CD4-positive, alpha-beta memory T cell (primary cell): ENCODE measurements at regions not wholly inside any gene's neighbourhood (a gene's known extent, or its start where the extent isn't known, plus 50 kb on each side); places are given as distances from the start of the nearest gene placed in this dataset.

ENCODE experiments used
- CTCF ChIA-PET: fragments of 350-600 bp; sonication (Branson Sonifier 250); formaldehyde crosslinking; loops from one replicate; lab custom pipeline; 2021; ENCODE audit warnings: inconsistent platforms; ENCODE audit not compliant: partially characterized antibody; lab: Charles Lee
- POLR2A ChIA-PET: fragments of 350-600 bp; sonication (Branson Sonifier 250); formaldehyde crosslinking; loops from one replicate; lab custom pipeline; 2021; ENCODE audit not compliant: partially characterized antibody; lab: Charles Lee
- DNase-seq, 5 donors: peaks; one replicate each; pipeline versions ENCODE4 v3.0.0 to v3.0.0-alpha.2; 2020 to 2022; ENCODE audit warnings: mixed read lengths in 1 of 5
- H3K27ac ChIP-seq: one replicate; pipeline ENCODE4 v1.7.0; 2013; ENCODE audit warnings: low read depth, low read length
- H3K27me3 ChIP-seq: 2 replicates; pipeline ENCODE4 v1.7.0; 2013; ENCODE audit warnings: mild to moderate bottlenecking, low read length, moderate library complexity; ENCODE audit not compliant: insufficient read depth
- H3K36me3 ChIP-seq: 2 replicates; pipeline ENCODE4 v1.7.0; 2013; ENCODE audit warnings: mild to moderate bottlenecking, low read length, moderate library complexity; ENCODE audit not compliant: insufficient read depth
- H3K4me1 ChIP-seq: 2 replicates; pipeline ENCODE4 v1.7.0; 2013; ENCODE audit warnings: mild to moderate bottlenecking, low read length, moderate library complexity; ENCODE audit not compliant: insufficient read depth
- H3K4me3 ChIP-seq, 2 donors: one replicate each; pipeline ENCODE4 v1.7.0; 2013; ENCODE audit warnings: low read length in 2 of 2, mild to moderate bottlenecking in 1 of 2
- H3K9me3 ChIP-seq, 2 donors: one replicate each; pipeline ENCODE4 v1.7.0; 2013; ENCODE audit warnings: low read length in 2 of 2, control low read depth in 1 of 2; ENCODE audit not compliant: control insufficient read depth in 1 of 2
- H3K27ac Mint-ChIP-seq, 7 donors: one replicate each; pipeline ENCODE4 v1.8.0; 2020 to 2021; ENCODE audit warnings: mixed read lengths in 7 of 7, mild to moderate bottlenecking in 6 of 7, inconsistent platforms in 3 of 7, moderate library complexity in 3 of 7
- H3K27me3 Mint-ChIP-seq, 2 donors: one replicate each; pipeline ENCODE4 v1.8.0; 2020 to 2021; ENCODE audit warnings: mixed read lengths in 2 of 2
- H3K36me3 Mint-ChIP-seq, 2 donors: one replicate each; pipeline ENCODE4 v1.8.0; 2020 to 2021; ENCODE audit warnings: mixed read lengths in 2 of 2, inconsistent platforms in 1 of 2, mild to moderate bottlenecking in 1 of 2
- H3K4me1 Mint-ChIP-seq, 4 donors: one replicate each; pipeline ENCODE4 v1.8.0; 2020 to 2021; ENCODE audit warnings: mixed read lengths in 4 of 4, mild to moderate bottlenecking in 1 of 4
- H3K4me3 Mint-ChIP-seq, 8 donors: one replicate each; pipeline ENCODE4 v1.8.0; 2020 to 2021; ENCODE audit warnings: mixed read lengths in 8 of 8, mild to moderate bottlenecking in 7 of 8, moderate library complexity in 6 of 8, inconsistent platforms in 3 of 8
- H3K9me3 Mint-ChIP-seq, 8 donors: one replicate each; pipeline ENCODE4 v1.8.0; 2020 to 2021; ENCODE audit warnings: mixed read lengths in 8 of 8, mild to moderate bottlenecking in 5 of 8, inconsistent platforms in 3 of 8, moderate library complexity in 1 of 8
- intact Hi-C: fragments of 100-400 bp; cut with micrococcal nuclease; formaldehyde crosslinking; loops from one replicate; pipeline ENCODE4 v1.15.1; 2023

DNA sequence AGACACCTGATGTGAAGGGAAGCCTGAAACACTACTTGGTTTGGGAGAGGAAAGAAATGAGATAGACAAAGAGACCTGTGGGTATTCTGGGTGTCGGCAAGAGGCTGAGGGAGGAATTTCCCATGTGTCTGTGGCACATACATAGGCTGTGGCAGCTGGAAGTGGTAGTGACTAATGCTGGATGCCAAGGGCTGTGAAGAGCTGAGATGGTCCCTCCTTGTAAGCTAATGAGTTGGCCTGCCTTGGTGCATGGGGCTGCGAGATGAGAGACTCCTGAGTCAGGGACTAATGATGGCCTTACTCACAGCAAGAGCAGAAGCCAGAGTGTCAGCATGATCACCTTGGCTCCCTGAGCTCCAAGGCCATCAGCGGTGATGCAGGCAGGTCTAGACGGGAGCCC is 119.0 kb upstream of the EEPD1 start:
- Mint-ChIP-seq H3K4me3 (no peak overlapping the region), H3K27me3 (peaks cover 10 to 15% of the 10 kb centered on the region in 2 donors), H3K36me3 (no peaks in the 10 kb centered on the region), H3K9me3 (peaks cover 0 to 2% (median 0%) of the 10 kb centered on the region in 8 donors), H3K27ac (no peak overlapping the region), H3K4me1 (peaks cover 0 to 14% (median 2%) of the 10 kb centered on the region in 4 donors)
- Histone ChIP-seq H3K27ac (no peak overlapping the region), H3K4me3 (no peak overlapping the region), H3K27me3 (no peaks in the 10 kb centered on the region), H3K9me3 (no peaks in the 10 kb centered on the region), H3K36me3 (no peaks in the 10 kb centered on the region), H3K4me1 (peaks cover 5% of the 10 kb centered on the region)
- DNase-seq = no peak
- intact Hi-C loops = no loop called here
- ChIA-PET POLR2A (no interaction called here), CTCF (no interaction called here)

DNA sequence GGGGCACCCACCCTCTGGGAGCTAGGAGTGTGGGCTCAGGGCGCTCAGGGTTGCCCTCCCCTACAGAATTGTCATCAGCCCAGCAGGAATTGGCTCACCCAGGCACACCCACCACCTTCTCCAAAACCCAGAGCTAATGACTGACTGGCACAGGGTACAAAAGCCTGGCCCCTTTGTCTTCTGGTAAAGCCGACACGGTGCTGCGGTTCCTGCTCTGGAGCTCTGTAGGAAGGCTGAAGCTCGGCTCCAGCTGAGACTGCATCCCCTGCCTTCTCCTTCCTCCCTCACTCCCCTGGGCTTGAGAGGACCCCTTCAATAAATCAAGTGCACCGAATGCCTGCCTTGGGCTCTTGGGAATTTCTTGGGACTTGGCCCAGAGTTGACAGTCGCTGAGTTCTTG is 117.9 kb upstream of the EEPD1 start:
- no peak overlapping the region for H3K27ac Mint-ChIP-seq
- no peak overlapping the region for H3K4me3 ChIP-seq
- no peaks in the 10 kb centered on the region for H3K36me3 ChIP-seq
- H3K27me3 Mint-ChIP-seq = peaks cover 10 to 16% of the 10 kb centered on the region in 2 donors
- peaks cover 1 to 14% (median 3%) of the 10 kb centered on the region in 4 donors for H3K4me1 Mint-ChIP-seq
- H3K27me3 ChIP-seq = no peaks in the 10 kb centered on the region
- no peaks in the 10 kb centered on the region for H3K36me3 Mint-ChIP-seq
- no peak for DNase-seq
- intact Hi-C loops = no loop called here
- peaks cover 0 to 2% (median 0%) of the 10 kb centered on the region in 8 donors for H3K9me3 Mint-ChIP-seq
- ChIA-PET POLR2A (no interaction called here), CTCF (no interaction called here)
- no peak overlapping the region for H3K4me3 Mint-ChIP-seq
- peaks cover 5% of the 10 kb centered on the region for H3K4me1 ChIP-seq
- H3K9me3 ChIP-seq = no peaks in the 10 kb centered on the region
- H3K27ac ChIP-seq = no peak overlapping the region

DNA sequence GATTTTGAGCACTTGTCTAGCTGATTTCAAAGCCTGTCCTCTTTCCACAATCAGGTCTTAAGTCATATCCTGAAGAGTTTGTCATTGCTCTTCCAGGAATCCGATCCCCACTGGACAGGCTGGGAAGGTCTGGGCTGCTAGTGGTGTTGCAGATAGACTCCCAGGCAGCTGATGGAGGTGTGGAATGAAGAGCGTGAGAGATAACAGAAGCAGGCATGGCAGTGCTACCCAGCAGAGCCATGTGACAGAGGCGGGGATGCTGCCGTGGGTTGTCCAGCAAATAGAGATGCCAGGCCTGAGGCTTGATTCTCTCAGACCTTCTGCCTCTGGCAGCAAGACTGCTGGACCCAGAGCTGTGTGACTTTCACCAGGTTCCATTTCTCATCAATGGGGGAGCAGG is 116.5 kb upstream of the EEPD1 start:
- H3K4me3 ChIP-seq = no peak overlapping the region
- Mint-ChIP-seq H3K9me3 (peaks cover 0 to 2% (median 0%) of the 10 kb centered on the region in 8 donors), H3K4me3 (peak overlapping the region in 1 of 8 donors; percentile 11), H3K27me3 (peaks cover 6 to 10% of the 10 kb centered on the region in 2 donors), H3K27ac (peak overlapping the region in 1 of 7 donors; percentile 12), H3K36me3 (no peaks in the 10 kb centered on the region), H3K4me1 (peaks cover 1 to 14% (median 3%) of the 10 kb centered on the region in 4 donors)
- H3K27ac ChIP-seq = no peak overlapping the region
- H3K4me1 ChIP-seq = peaks cover 5% of the 10 kb centered on the region
- H3K27me3 ChIP-seq = no peaks in the 10 kb centered on the region
- DNase-seq = no peak
- H3K36me3 ChIP-seq = no peaks in the 10 kb centered on the region
- intact Hi-C loops = no loop called here
- H3K9me3 ChIP-seq = no peaks in the 10 kb centered on the region
- ChIA-PET CTCF (interaction anchor here (0.8 kb wide), 1 partner anchor 123 kb away, joined by 3 read pairs; no protein-coding TSS in a partner anchor), POLR2A (no interaction called here)

DNA sequence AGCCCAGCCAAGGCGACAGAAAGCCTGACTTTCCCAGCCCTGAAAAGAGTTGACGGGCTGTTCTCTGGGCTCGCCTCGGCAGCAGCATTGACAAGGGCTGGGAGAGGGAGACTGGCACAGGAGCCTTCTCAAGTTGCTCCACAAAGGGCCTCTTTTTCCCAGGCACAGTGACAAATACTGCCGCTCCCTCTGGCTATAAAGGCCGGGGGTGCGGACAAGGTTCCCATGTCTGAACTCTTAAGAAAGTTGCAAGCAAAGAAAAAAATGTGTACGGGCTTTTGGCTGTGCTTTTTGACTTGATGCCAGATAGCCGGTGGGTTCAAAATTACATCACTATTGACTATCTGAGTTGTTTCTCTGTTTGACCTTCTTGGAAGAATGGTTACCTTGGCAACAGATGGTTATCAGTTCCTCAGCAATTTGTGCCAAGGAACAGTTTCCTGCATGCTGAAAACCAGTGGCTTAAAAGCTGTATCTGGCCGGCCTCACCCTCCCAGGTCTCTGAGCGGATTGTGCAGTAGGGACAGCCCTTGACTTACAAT is 115.9 kb upstream of the EEPD1 start:
- H3K27ac ChIP-seq = no peak overlapping the region
- intact Hi-C loops = no loop called here
- Mint-ChIP-seq H3K9me3 (peaks cover 0 to 2% (median 0%) of the 10 kb centered on the region in 8 donors), H3K27ac (peak overlapping the region in 1 of 7 donors; percentile 4), H3K4me3 (peak overlapping the region in 1 of 8 donors; percentile 18), H3K36me3 (no peaks in the 10 kb centered on the region), H3K27me3 (peaks cover 6 to 10% of the 10 kb centered on the region in 2 donors), H3K4me1 (peaks cover 1 to 14% (median 3%) of the 10 kb centered on the region in 4 donors)
- CTCF ChIA-PET = interaction anchor here (0.7 kb wide), 1 partner anchor 282 kb away, joined by 3 read pairs; no protein-coding TSS in a partner anchor
- H3K4me3 ChIP-seq = no peak overlapping the region
- DNase-seq = peak in 3 of 5 donors; percentile 8 to 37 (median 8)
- POLR2A ChIA-PET = no interaction called here
- H3K27me3 ChIP-seq = no peaks in the 10 kb centered on the region
- H3K4me1 ChIP-seq = peaks cover 5% of the 10 kb centered on the region
- no peaks in the 10 kb centered on the region for H3K9me3 ChIP-seq
- no peaks in the 10 kb centered on the region for H3K36me3 ChIP-seq

DNA sequence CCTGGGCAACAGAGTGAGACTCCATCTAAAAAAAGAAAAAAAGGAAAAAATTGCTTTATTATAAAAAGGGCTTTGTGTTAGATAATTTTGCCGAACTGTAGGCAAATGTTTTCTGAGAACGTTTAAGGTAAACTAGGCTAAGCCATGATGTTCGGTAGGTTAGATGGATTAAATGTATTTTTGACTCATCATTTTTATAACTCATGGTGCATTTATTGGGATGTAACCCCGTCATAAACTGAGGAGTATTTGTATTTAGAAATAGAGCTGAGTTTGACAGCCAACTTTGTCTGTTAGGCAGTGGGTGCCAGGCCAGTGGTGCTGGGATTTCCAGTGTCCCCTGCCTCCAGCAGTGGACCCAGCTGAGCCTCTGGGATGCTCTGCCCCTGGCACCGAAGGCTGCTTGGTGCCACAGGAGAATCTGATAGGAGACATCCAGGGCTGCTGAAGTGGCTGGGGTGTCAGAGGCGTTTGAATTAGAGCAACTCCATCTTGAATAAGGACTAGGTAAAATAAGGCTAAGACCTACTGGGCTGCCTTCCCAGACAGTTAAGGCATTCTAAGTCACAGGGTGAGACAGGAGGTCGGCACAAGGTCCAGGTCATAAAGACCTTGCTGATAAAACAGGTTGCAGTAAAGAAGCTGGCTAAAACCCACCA is 114.9 kb upstream of the EEPD1 start:
- H3K27ac ChIP-seq = no peak overlapping the region
- Mint-ChIP-seq H3K9me3 (peaks cover 0 to 2% (median 0%) of the 10 kb centered on the region in 8 donors), H3K27ac (no peak overlapping the region), H3K4me1 (peaks cover 1 to 14% (median 3%) of the 10 kb centered on the region in 4 donors), H3K4me3 (no peak overlapping the region), H3K27me3 (peaks cover 6 to 7% of the 10 kb centered on the region in 2 donors), H3K36me3 (no peaks in the 10 kb centered on the region)
- DNase-seq = no peak
- POLR2A ChIA-PET = no interaction called here
- no peaks in the 10 kb centered on the region for H3K27me3 ChIP-seq
- no peaks in the 10 kb centered on the region for H3K36me3 ChIP-seq
- no peak overlapping the region for H3K4me3 ChIP-seq
- CTCF ChIA-PET = interaction anchor here (0.7 kb wide), 1 partner anchor 281 kb away, joined by 3 read pairs; no protein-coding TSS in a partner anchor
- H3K9me3 ChIP-seq = no peaks in the 10 kb centered on the region
- peaks cover 5% of the 10 kb centered on the region for H3K4me1 ChIP-seq
- intact Hi-C loops = no loop called here

DNA sequence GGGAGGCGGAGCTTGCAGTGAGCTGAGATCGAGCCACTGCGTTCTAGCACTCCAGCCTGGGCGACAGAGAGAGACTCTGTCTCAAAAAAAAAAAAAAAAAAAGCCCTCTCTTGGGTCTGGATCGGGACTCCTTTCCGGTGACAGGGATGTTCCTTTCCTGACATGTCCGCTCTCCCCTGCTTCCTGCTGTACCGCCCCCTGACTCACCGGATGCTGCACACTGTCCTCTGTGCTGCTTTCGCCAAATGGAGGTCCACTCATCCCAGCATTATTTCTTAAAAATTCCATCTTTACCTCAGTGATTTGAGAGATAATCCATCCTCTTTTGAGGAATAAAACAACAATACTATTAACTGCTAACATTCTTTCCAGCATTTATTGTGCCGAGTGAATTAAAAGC is 113.8 kb upstream of the EEPD1 start:
- no peaks in the 10 kb centered on the region for H3K27me3 ChIP-seq
- intact Hi-C loops = no loop called here
- ChIA-PET CTCF (interaction anchor here (0.7 to 0.9 kb wide), 2 partner anchors 10 to 276 kb away, joined by 3 read pairs; no protein-coding TSS in a partner anchor), POLR2A (interaction anchor here (0.6 kb wide), 1 partner anchor 343 kb away, joined by 3 read pairs; no protein-coding TSS in a partner anchor)
- H3K4me3 ChIP-seq = no peak overlapping the region
- Mint-ChIP-seq H3K4me3 (peak overlapping the region in 1 of 8 donors; percentile 8), H3K27me3 (peaks cover 2% of the 10 kb centered on the region in 2 donors), H3K27ac (peak overlapping the region in 1 of 7 donors; percentile 20), H3K36me3 (no peaks in the 10 kb centered on the region), H3K9me3 (no peaks in the 10 kb centered on the region), H3K4me1 (peaks cover 1 to 14% (median 3%) of the 10 kb centered on the region in 4 donors)
- H3K36me3 ChIP-seq = no peaks in the 10 kb centered on the region
- DNase-seq = no peak
- no peaks in the 10 kb centered on the region for H3K9me3 ChIP-seq
- H3K4me1 ChIP-seq = peaks cover 5% of the 10 kb centered on the region
- no peak overlapping the region for H3K27ac ChIP-seq

DNA sequence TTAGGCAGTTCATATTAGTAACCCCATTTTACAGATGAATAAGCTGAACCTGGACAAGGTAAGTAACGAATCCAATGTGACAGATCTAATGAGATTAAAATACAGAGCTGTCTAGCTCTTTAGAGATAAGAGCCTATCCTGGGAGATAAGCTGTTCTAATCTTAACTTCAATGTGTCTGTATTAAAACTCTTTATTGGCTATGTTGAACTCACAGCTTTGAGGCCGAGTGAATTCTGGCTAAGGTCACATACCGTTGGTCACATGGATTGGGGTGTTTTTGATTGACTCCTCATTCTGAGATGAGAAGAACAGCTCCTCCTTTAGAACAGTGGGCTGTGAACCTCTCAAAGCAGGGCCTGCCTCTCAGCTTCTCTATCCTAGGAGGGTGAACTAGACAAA is 113.4 kb upstream of the EEPD1 start:
- DNase-seq = no peak
- no peaks in the 10 kb centered on the region for H3K9me3 Mint-ChIP-seq
- no peaks in the 10 kb centered on the region for H3K36me3 Mint-ChIP-seq
- no peaks in the 10 kb centered on the region for H3K27me3 ChIP-seq
- peaks cover 1 to 14% (median 3%) of the 10 kb centered on the region in 4 donors for H3K4me1 Mint-ChIP-seq
- intact Hi-C loops = no loop called here
- H3K9me3 ChIP-seq = no peaks in the 10 kb centered on the region
- H3K4me3 Mint-ChIP-seq = no peak overlapping the region
- H3K27ac Mint-ChIP-seq = no peak overlapping the region
- no peak overlapping the region for H3K27ac ChIP-seq
- H3K4me1 ChIP-seq = peaks cover 5% of the 10 kb centered on the region
- ChIA-PET POLR2A (no interaction called here), CTCF (interaction anchor here (0.9 kb wide), 1 partner anchor 9 kb away, joined by 3 read pairs; no protein-coding TSS in a partner anchor)
- no peak overlapping the region for H3K4me3 ChIP-seq
- peaks cover 0 to 2% of the 10 kb centered on the region in 2 donors for H3K27me3 Mint-ChIP-seq
- H3K36me3 ChIP-seq = no peaks in the 10 kb centered on the region
